Lower leg skin (tissue), 3 donors: ENCODE measurements at regions not wholly inside any gene's neighbourhood (a gene's known extent, or its start where the extent isn't known, plus 50 kb on each side); places are given as distances from the start of the nearest gene placed in this dataset.

ENCODE experiments used
- POLR2A ChIP-seq, 2 donors: fragments of 450-650 bp; IDR thresholded peaks; one replicate each; pipeline ENCODE4 v1.6.1; 2016 to 2017; ENCODE audit warnings: antibody characterized with exemption in 2 of 2, mild to moderate bottlenecking in 1 of 2, moderate library complexity in 1 of 2
- TF ChIP-seq, protein P1 (sequence below), 3 donors: fragments of 450-650 bp; IDR thresholded peaks; one replicate each; pipeline ENCODE4 v1.5.1; 2016; ENCODE audit warnings: antibody characterized with exemption in 3 of 3, mild to moderate bottlenecking in 3 of 3, moderate library complexity in 2 of 3

- TF ChIP-seq, protein P1, sequence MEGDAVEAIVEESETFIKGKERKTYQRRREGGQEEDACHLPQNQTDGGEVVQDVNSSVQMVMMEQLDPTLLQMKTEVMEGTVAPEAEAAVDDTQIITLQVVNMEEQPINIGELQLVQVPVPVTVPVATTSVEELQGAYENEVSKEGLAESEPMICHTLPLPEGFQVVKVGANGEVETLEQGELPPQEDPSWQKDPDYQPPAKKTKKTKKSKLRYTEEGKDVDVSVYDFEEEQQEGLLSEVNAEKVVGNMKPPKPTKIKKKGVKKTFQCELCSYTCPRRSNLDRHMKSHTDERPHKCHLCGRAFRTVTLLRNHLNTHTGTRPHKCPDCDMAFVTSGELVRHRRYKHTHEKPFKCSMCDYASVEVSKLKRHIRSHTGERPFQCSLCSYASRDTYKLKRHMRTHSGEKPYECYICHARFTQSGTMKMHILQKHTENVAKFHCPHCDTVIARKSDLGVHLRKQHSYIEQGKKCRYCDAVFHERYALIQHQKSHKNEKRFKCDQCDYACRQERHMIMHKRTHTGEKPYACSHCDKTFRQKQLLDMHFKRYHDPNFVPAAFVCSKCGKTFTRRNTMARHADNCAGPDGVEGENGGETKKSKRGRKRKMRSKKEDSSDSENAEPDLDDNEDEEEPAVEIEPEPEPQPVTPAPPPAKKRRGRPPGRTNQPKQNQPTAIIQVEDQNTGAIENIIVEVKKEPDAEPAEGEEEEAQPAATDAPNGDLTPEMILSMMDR (IDR thresholded peaks at IDR 0.05), result no peak
- TF ChIP-seq POLR2A (IDR thresholded peaks at IDR 0.05), result no peak
Observed at GRCh38 chr6:22035690-22036089, 261.1 kb downstream of the PRL start.
